AG04450 (cell line): ENCODE measurements at regions not wholly inside any gene's neighbourhood (a gene's known extent, or its start where the extent isn't known, plus 50 kb on each side); places are given as distances from the start of the nearest gene placed in this dataset.

Experiments
- CTCF ChIA-PET: fragments of 300-600, 350-600 bp; formaldehyde crosslinking; extraction: SDS; loops from one replicate; lab custom pipeline; 2022; ENCODE audit warnings: antibody characterized with exemption, inconsistent platforms; lab: Charles Lee
- POLR2A ChIA-PET: fragments of 350-600 bp; formaldehyde crosslinking; extraction: SDS; loops from one replicate; lab custom pipeline; 2021; ENCODE audit warnings: antibody characterized with exemption, inconsistent platforms; lab: Yijun Ruan, JAX
- DNase-seq: peaks from one replicate; pipeline ENCODE4 v3.0.0-alpha.2; 2011; ENCODE audit warnings: low read depth, low spot score
- H3K27ac ChIP-seq: one replicate; pipeline ENCODE4 v1.5.1; 2012; ENCODE audit warnings: low read depth, low read length, control low read depth
- H3K27me3 ChIP-seq: one replicate; pipeline ENCODE4 v1.6.0; 2012; ENCODE audit warnings: low read length; ENCODE audit not compliant: control insufficient read depth, insufficient read depth
- H3K4me3 ChIP-seq: 2 replicates; pipeline ENCODE4 v1.5.1; 2011; ENCODE audit warnings: mild to moderate bottlenecking, low read depth, low read length, control low read depth
- H3K9me3 ChIP-seq: 2 replicates; pipeline ENCODE4 v1.5.1; 2012; ENCODE audit warnings: low read length; ENCODE audit not compliant: control insufficient read depth, insufficient read depth
- CTCF ChIP-seq: IDR thresholded peaks from 2 replicates; pipeline ENCODE4 v1.5.1; 2011; ENCODE audit warnings: low read depth, low read length, control low read depth, inconsistent platforms

- Histone ChIP-seq H3K27ac (no peak overlapping the region), H3K27me3 (peaks cover 6% of the 10 kb centered on the region), H3K4me3 (no peak overlapping the region), H3K9me3 (no peaks in the 10 kb centered on the region; the same call in 1 of the 2 replicates)
- ChIA-PET POLR2A (no interaction called here), CTCF (no interaction called here)
- no peak for DNase-seq
- TF ChIP-seq CTCF = no peak
These were observed 136.4 kb upstream of the IQSEC1 start for GRCh38 chr3:13209634-13209997.

- CTCF ChIA-PET = no interaction called here
- H3K27me3 ChIP-seq = peaks cover 10% of the 10 kb centered on the region
- DNase-seq = no peak
- POLR2A ChIA-PET = interaction anchor here (0.6 kb wide), 1 partner anchor 1137 kb away, joined by 3 read pairs; no protein-coding TSS in a partner anchor
- no peaks in the 10 kb centered on the region; the same call in 1 of the 2 replicates for H3K9me3 ChIP-seq
- H3K4me3 ChIP-seq = no peak overlapping the region
- no peak for TF ChIP-seq CTCF
- H3K27ac ChIP-seq = no peak overlapping the region
These were observed 135.7 kb upstream of the IQSEC1 start for GRCh38 chr3:13208706-13209633.

- peaks cover 13% of the 10 kb centered on the region for H3K27me3 ChIP-seq
- no peak for DNase-seq
- no peak for TF ChIP-seq CTCF
- POLR2A ChIA-PET = interaction anchor here (0.6 kb wide), 1 partner anchor 1138 kb away, joined by 3 read pairs; no protein-coding TSS in a partner anchor
- H3K9me3 ChIP-seq = no peaks in the 10 kb centered on the region; the same call in 1 of the 2 replicates
- H3K4me3 ChIP-seq = no peak overlapping the region
- H3K27ac ChIP-seq = no peak overlapping the region
- CTCF ChIA-PET = no interaction called here
These were observed 134.9 kb upstream of the IQSEC1 start for GRCh38 chr3:13207975-13208705.

- POLR2A ChIA-PET = no interaction called here
- H3K9me3 ChIP-seq = no peaks in the 10 kb centered on the region; the same call in 1 of the 2 replicates
- CTCF ChIA-PET = no interaction called here
These were observed 134.3 kb upstream of the IQSEC1 start for GRCh38 chr3:13207578-13207922.

More at GRCh38 chr3:13207578-13207922, 134.3 kb upstream of the IQSEC1 start:
- no peak for DNase-seq
- no peak for TF ChIP-seq CTCF
- Histone ChIP-seq H3K4me3 (no peak overlapping the region), H3K27me3 (peaks cover 13% of the 10 kb centered on the region), H3K27ac (no peak overlapping the region)
